GM23338 (cell line): ENCODE measurements at regions not wholly inside any gene's neighbourhood (a gene's known extent, or its start where the extent isn't known, plus 50 kb on each side); places are given as distances from the start of the nearest gene placed in this dataset.

Experiments
- ATAC-seq: fragments of 200-7000 bp; cut with Tn5 transposase; 3 replicates; pipeline ENCODE4 v1.9.1; 2020
- DNase-seq: peaks from one replicate; pipeline ENCODE4 v3.0.0-alpha.2; 2015; ENCODE audit warnings: low spot score
- H2AFZ ChIP-seq: fragments of 200-600 bp; sonication (generic); 2 replicates; pipeline ENCODE4 v1.8.0; 2016; ENCODE audit warnings: antibody characterized with exemption, mild to moderate bottlenecking, moderate library complexity
- H3F3A ChIP-seq: fragments of 200-600 bp; sonication (generic); replicated peaks from 2 replicates; pipeline ENCODE4 v1.8.0; 2017; ENCODE audit warnings: antibody characterized with exemption, mixed run types, low read depth
- H3K27ac ChIP-seq: fragments of 200-600 bp; sonication (generic); 2 replicates; pipeline ENCODE4 v1.6.1; 2016; ENCODE audit warnings: low read depth
- H3K27me3 ChIP-seq: fragments of 200-600 bp; sonication (generic); 2 replicates; pipeline ENCODE4 v1.8.0; 2016; ENCODE audit warnings: mild to moderate bottlenecking, mixed run types, moderate library complexity; ENCODE audit not compliant: insufficient read depth
- H3K36me3 ChIP-seq: fragments of 200-600 bp; sonication (generic); 2 replicates; pipeline ENCODE4 v1.8.0; 2016; ENCODE audit warnings: mild to moderate bottlenecking; ENCODE audit not compliant: insufficient read depth
- H3K4me1 ChIP-seq: fragments of 200-600 bp; sonication (generic); 2 replicates; pipeline ENCODE4 v1.8.0; 2016; ENCODE audit warnings: mild to moderate bottlenecking, moderate library complexity; ENCODE audit not compliant: insufficient read depth
- H3K4me2 ChIP-seq: fragments of 200-600 bp; sonication (generic); 2 replicates; pipeline ENCODE4 v1.7.1; 2017; ENCODE audit warnings: mixed run types
- H3K4me3 ChIP-seq: fragments of 200-600 bp; sonication (generic); 2 replicates; pipeline ENCODE4 v1.6.1; 2016; ENCODE audit warnings: mixed run types
- H3K79me2 ChIP-seq: fragments of 200-600 bp; sonication (generic); replicated peaks from 2 replicates; pipeline ENCODE4 v1.8.0; 2017; ENCODE audit warnings: mild to moderate bottlenecking; ENCODE audit not compliant: insufficient read depth
- H3K9me2 ChIP-seq: fragments of 200-600 bp; sonication (generic); 2 replicates; pipeline ENCODE4 v1.8.0; 2017; ENCODE audit not compliant: insufficient read depth
- H4K20me1 ChIP-seq: fragments of 200-600 bp; sonication (generic); replicated peaks from 2 replicates; pipeline ENCODE4 v1.8.0; 2017; ENCODE audit warnings: mild to moderate bottlenecking; ENCODE audit not compliant: insufficient read depth
- H3K27ac Mint-ChIP-seq: 2 replicates; pipeline ENCODE4 v1.8.0; 2020; ENCODE audit warnings: inconsistent platforms, mild to moderate bottlenecking, moderate library complexity, mixed read lengths
- H3K27me3 Mint-ChIP-seq: 3 replicates; pipeline ENCODE4 v1.8.0; 2022; ENCODE audit warnings: low read depth, mild to moderate bottlenecking, moderate library complexity, mixed read lengths, inconsistent platforms; ENCODE audit not compliant: insufficient read depth, poor library complexity
- H3K36me3 Mint-ChIP-seq: 3 replicates; pipeline ENCODE4 v1.8.0; 2021; ENCODE audit warnings: low read depth, mild to moderate bottlenecking, inconsistent platforms, moderate library complexity, mixed read lengths
- H3K4me1 Mint-ChIP-seq: 3 replicates; pipeline ENCODE4 v1.8.0; 2020; ENCODE audit warnings: mild to moderate bottlenecking, inconsistent platforms, mixed read lengths
- H3K4me3 Mint-ChIP-seq: 3 replicates; pipeline ENCODE4 v1.8.0; 2021; ENCODE audit warnings: moderate library complexity, mild to moderate bottlenecking, inconsistent platforms, mixed read lengths
- H3K9me3 Mint-ChIP-seq: 3 replicates; pipeline ENCODE4 v1.8.0; 2020; ENCODE audit warnings: moderate library complexity, mild to moderate bottlenecking, inconsistent platforms, mixed read lengths
- CREB1 ChIP-seq: fragments of 250-450 bp; sonication (Bioruptor Pico); IDR thresholded peaks from 2 replicates; pipeline ENCODE4 v1.5.0; 2020; ENCODE audit warnings: low read depth, mild to moderate bottlenecking, moderate library complexity
- EZH2 ChIP-seq: fragments of 200-600 bp; sonication (generic); IDR thresholded peaks from one replicate; pipeline ENCODE4 v1.8.0; 2017; ENCODE audit warnings: antibody characterized with exemption, mild to moderate bottlenecking, low read depth; ENCODE audit not compliant: unreplicated experiment
- EZH2phosphoT487 ChIP-seq: fragments of 200-600 bp; sonication (generic); IDR thresholded peaks from one replicate; pipeline ENCODE4 v1.8.1; 2018; ENCODE audit warnings: antibody characterized with exemption; ENCODE audit not compliant: unreplicated experiment
- JUNB ChIP-seq: IDR thresholded peaks from one replicate; pipeline ENCODE4 v1.6.1; 2016; ENCODE audit warnings: antibody characterized with exemption; ENCODE audit not compliant: unreplicated experiment
- NANOG ChIP-seq: IDR thresholded peaks from 2 replicates; pipeline ENCODE4 v1.6.1; 2016; ENCODE audit warnings: antibody characterized with exemption, borderline replicate concordance
- POLR2AphosphoS5 ChIP-seq: IDR thresholded peaks from 2 replicates; pipeline ENCODE4 v1.6.1; 2016; ENCODE audit warnings: antibody characterized with exemption, low read depth
- STAT1 ChIP-seq: IDR thresholded peaks from one replicate; pipeline ENCODE4 v1.6.1; 2016; ENCODE audit warnings: antibody characterized with exemption; ENCODE audit not compliant: unreplicated experiment
- ZNF114 ChIP-seq: fragments of 250-450 bp; sonication (Bioruptor Pico); IDR thresholded peaks from 2 replicates; pipeline ENCODE4 v1.5.0; 2020; ENCODE audit warnings: mild to moderate bottlenecking, moderate library complexity
- ZNF331 ChIP-seq: fragments of 250-450 bp; sonication (Bioruptor Pico); IDR thresholded peaks from 2 replicates; pipeline ENCODE4 v1.5.0; 2020; ENCODE audit warnings: low read depth, mild to moderate bottlenecking, moderate library complexity
- TF ChIP-seq, protein P1 (sequence below): IDR thresholded peaks from 2 replicates; pipeline ENCODE4 v1.6.1; 2016; ENCODE audit warnings: antibody characterized with exemption
- TF ChIP-seq, protein P2 (sequence below): fragments of 250-450 bp; sonication (Bioruptor Pico); IDR thresholded peaks from 2 replicates; pipeline ENCODE4 v1.5.0; 2020; ENCODE audit warnings: mild to moderate bottlenecking, moderate library complexity
- TF ChIP-seq, protein P3 (sequence below): IDR thresholded peaks from one replicate; pipeline ENCODE4 v1.6.1; 2018; ENCODE audit warnings: antibody characterized with exemption; ENCODE audit not compliant: unreplicated experiment
- TF ChIP-seq, protein P4 (sequence below), 2 experiments: fragments of 200-600 bp in 1 of 2; sonication (generic) in 1 of 2; conservative IDR thresholded peaks; 2 replicates each; pipeline versions ENCODE4 v1.5.1 to v1.6.1; 2016 to 2017; ENCODE audit warnings: antibody characterized with exemption in 2 of 2, low read depth in 2 of 2, mild to moderate bottlenecking in 2 of 2, moderate library complexity in 1 of 2

DNA sequence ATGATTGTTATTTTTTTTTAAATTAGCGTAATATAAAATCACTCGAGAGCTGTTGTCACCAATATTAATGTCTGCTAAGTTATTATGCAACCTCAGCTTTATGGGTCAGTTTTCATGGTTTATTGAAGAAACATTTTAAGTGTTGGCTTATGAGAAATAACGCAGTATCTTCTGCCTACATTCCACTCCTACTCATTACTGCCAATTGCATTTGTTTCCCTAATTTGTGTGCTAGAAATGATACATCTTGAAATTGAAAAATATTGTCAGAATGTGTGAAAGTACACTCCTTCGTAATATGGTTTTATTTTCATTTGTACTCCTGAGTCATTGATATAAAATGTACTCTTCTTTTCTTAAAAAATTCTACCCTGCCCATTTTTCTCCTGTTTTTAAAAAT lies 333.3 kb upstream of the HSF2 start:
- TF ChIP-seq, protein P1, sequence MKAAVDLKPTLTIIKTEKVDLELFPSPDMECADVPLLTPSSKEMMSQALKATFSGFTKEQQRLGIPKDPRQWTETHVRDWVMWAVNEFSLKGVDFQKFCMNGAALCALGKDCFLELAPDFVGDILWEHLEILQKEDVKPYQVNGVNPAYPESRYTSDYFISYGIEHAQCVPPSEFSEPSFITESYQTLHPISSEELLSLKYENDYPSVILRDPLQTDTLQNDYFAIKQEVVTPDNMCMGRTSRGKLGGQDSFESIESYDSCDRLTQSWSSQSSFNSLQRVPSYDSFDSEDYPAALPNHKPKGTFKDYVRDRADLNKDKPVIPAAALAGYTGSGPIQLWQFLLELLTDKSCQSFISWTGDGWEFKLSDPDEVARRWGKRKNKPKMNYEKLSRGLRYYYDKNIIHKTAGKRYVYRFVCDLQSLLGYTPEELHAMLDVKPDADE: no peak
- TF ChIP-seq, protein P2, sequence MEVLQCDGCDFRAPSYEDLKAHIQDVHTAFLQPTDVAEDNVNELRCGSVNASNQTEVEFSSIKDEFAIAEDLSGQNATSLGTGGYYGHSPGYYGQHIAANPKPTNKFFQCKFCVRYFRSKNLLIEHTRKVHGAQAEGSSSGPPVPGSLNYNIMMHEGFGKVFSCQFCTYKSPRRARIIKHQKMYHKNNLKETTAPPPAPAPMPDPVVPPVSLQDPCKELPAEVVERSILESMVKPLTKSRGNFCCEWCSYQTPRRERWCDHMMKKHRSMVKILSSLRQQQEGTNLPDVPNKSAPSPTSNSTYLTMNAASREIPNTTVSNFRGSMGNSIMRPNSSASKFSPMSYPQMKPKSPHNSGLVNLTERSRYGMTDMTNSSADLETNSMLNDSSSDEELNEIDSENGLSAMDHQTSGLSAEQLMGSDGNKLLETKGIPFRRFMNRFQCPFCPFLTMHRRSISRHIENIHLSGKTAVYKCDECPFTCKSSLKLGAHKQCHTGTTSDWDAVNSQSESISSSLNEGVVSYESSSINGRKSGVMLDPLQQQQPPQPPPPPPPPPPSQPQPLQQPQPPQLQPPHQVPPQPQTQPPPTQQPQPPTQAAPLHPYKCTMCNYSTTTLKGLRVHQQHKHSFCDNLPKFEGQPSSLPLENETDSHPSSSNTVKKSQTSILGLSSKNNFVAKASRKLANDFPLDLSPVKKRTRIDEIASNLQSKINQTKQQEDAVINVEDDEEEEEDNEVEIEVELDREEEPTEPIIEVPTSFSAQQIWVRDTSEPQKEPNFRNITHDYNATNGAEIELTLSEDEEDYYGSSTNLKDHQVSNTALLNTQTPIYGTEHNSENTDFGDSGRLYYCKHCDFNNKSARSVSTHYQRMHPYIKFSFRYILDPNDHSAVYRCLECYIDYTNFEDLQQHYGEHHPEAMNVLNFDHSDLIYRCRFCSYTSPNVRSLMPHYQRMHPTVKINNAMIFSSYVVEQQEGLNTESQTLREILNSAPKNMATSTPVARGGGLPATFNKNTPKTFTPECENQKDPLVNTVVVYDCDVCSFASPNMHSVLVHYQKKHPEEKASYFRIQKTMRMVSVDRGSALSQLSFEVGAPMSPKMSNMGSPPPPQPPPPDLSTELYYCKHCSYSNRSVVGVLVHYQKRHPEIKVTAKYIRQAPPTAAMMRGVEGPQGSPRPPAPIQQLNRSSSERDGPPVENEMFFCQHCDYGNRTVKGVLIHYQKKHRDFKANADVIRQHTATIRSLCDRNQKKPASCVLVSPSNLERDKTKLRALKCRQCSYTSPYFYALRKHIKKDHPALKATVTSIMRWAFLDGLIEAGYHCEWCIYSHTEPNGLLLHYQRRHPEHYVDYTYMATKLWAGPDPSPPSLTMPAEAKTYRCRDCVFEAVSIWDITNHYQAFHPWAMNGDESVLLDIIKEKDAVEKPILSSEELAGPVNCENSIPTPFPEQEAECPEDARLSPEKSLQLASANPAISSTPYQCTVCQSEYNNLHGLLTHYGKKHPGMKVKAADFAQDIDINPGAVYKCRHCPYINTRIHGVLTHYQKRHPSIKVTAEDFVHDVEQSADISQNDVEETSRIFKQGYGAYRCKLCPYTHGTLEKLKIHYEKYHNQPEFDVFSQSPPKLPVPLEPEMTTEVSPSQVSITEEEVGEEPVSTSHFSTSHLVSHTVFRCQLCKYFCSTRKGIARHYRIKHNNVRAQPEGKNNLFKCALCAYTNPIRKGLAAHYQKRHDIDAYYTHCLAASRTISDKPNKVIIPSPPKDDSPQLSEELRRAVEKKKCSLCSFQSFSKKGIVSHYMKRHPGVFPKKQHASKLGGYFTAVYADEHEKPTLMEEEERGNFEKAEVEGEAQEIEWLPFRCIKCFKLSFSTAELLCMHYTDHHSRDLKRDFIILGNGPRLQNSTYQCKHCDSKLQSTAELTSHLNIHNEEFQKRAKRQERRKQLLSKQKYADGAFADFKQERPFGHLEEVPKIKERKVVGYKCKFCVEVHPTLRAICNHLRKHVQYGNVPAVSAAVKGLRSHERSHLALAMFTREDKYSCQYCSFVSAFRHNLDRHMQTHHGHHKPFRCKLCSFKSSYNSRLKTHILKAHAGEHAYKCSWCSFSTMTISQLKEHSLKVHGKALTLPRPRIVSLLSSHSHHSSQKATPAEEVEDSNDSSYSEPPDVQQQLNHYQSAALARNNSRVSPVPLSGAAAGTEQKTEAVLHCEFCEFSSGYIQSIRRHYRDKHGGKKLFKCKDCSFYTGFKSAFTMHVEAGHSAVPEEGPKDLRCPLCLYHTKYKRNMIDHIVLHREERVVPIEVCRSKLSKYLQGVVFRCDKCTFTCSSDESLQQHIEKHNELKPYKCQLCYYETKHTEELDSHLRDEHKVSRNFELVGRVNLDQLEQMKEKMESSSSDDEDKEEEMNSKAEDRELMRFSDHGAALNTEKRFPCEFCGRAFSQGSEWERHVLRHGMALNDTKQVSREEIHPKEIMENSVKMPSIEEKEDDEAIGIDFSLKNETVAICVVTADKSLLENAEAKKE (CRISPR knock-in tag): no peak
- TF ChIP-seq ZNF114 (CRISPR knock-in tag) (no peak), CREB1 (CRISPR knock-in tag) (no peak), EZH2 (no peak), JUNB (no peak), STAT1 (no peak), NANOG (no peak), EZH2phosphoT487 (no peak), POLR2AphosphoS5 (no peak), ZNF331 (no peak)
- TF ChIP-seq, protein P3, sequence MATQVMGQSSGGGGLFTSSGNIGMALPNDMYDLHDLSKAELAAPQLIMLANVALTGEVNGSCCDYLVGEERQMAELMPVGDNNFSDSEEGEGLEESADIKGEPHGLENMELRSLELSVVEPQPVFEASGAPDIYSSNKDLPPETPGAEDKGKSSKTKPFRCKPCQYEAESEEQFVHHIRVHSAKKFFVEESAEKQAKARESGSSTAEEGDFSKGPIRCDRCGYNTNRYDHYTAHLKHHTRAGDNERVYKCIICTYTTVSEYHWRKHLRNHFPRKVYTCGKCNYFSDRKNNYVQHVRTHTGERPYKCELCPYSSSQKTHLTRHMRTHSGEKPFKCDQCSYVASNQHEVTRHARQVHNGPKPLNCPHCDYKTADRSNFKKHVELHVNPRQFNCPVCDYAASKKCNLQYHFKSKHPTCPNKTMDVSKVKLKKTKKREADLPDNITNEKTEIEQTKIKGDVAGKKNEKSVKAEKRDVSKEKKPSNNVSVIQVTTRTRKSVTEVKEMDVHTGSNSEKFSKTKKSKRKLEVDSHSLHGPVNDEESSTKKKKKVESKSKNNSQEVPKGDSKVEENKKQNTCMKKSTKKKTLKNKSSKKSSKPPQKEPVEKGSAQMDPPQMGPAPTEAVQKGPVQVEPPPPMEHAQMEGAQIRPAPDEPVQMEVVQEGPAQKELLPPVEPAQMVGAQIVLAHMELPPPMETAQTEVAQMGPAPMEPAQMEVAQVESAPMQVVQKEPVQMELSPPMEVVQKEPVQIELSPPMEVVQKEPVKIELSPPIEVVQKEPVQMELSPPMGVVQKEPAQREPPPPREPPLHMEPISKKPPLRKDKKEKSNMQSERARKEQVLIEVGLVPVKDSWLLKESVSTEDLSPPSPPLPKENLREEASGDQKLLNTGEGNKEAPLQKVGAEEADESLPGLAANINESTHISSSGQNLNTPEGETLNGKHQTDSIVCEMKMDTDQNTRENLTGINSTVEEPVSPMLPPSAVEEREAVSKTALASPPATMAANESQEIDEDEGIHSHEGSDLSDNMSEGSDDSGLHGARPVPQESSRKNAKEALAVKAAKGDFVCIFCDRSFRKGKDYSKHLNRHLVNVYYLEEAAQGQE: no peak
- TF ChIP-seq, protein P4, sequence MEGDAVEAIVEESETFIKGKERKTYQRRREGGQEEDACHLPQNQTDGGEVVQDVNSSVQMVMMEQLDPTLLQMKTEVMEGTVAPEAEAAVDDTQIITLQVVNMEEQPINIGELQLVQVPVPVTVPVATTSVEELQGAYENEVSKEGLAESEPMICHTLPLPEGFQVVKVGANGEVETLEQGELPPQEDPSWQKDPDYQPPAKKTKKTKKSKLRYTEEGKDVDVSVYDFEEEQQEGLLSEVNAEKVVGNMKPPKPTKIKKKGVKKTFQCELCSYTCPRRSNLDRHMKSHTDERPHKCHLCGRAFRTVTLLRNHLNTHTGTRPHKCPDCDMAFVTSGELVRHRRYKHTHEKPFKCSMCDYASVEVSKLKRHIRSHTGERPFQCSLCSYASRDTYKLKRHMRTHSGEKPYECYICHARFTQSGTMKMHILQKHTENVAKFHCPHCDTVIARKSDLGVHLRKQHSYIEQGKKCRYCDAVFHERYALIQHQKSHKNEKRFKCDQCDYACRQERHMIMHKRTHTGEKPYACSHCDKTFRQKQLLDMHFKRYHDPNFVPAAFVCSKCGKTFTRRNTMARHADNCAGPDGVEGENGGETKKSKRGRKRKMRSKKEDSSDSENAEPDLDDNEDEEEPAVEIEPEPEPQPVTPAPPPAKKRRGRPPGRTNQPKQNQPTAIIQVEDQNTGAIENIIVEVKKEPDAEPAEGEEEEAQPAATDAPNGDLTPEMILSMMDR (conservative IDR thresholded peaks at IDR 0.05; ENCODE audit: low read depth in 2 of 2): no peak
- Histone ChIP-seq H3K27ac (no peak overlapping the region), H3K9me2 (no peaks in the 10 kb centered on the region), H3K79me2 (no peaks in the 10 kb centered on the region), H3K27me3 (no peaks in the 10 kb centered on the region), H3K4me2 (no peak overlapping the region), H3K4me3 (no peak overlapping the region), H4K20me1 (no peaks in the 10 kb centered on the region), H3F3A (no peaks in the 10 kb centered on the region), H2AFZ (no peak overlapping the region), H3K36me3 (no peaks in the 10 kb centered on the region), H3K4me1 (peaks cover 24% of the 10 kb centered on the region)
- DNase-seq: no peak
- Mint-ChIP-seq H3K4me3 (no peak overlapping the region), H3K9me3 (no peaks in the 10 kb centered on the region), H3K4me1 (peaks cover 20% of the 10 kb centered on the region), H3K27ac (no peak overlapping the region), H3K36me3 (no peaks in the 10 kb centered on the region), H3K27me3 (no peaks in the 10 kb centered on the region)
- no peak for ATAC-seq
